ENCODE measurements at regions not wholly inside any gene's neighbourhood (a gene's known extent, or its start where the extent isn't known, plus 50 kb on each side); places are given as distances from the start of the nearest gene placed in this dataset.
"Not testable (repeated sequence)": the region's sequence is repeated elsewhere in the genome, so short reads cannot be mapped to it uniquely, and the experiment has no call there.

- H3K36me3 Mint-ChIP-seq (ENCODE audit: insufficient read depth): no peaks in the 10 kb centered on the region
- H3K4me1 Mint-ChIP-seq: peaks cover 14% of the 10 kb centered on the region
- H3K27ac Mint-ChIP-seq (ENCODE audit: low read depth): no peak overlapping the region
- DNase-seq (ENCODE audit: low spot score in 2 of 2) (no peak), ATAC-seq (replicated peaks; ENCODE audit: extremely low read depth, poor library complexity, severe bottlenecking) (no peak)
- H3K4me3 Mint-ChIP-seq: no peak overlapping the region
- H3K9me3 Mint-ChIP-seq: peaks cover 20% of the 10 kb centered on the region
- H3K27me3 Mint-ChIP-seq: no peaks in the 10 kb centered on the region
Observed at GRCh38 chr3:104281713-104282112, 1085.0 kb upstream of the ALCAM start.

- no peaks in the 10 kb centered on the region for H3K27me3 Mint-ChIP-seq
- no peak overlapping the region for H3K4me3 Mint-ChIP-seq
- peaks cover 15% of the 10 kb centered on the region for H3K9me3 Mint-ChIP-seq
- DNase-seq (ENCODE audit: low spot score in 2 of 2): no peak
- peaks cover 3% of the 10 kb centered on the region for H3K4me1 Mint-ChIP-seq
- no peak for ATAC-seq (replicated peaks; ENCODE audit: extremely low read depth, poor library complexity, severe bottlenecking)
- H3K36me3 Mint-ChIP-seq (ENCODE audit: insufficient read depth): no peaks in the 10 kb centered on the region
- H3K27ac Mint-ChIP-seq (ENCODE audit: low read depth): no peak overlapping the region
Observed at GRCh38 chr3:104286645-104287044, 1080.1 kb upstream of the ALCAM start.

- Mint-ChIP-seq H3K4me3 (peak overlapping the region; percentile 55), H3K27ac (ENCODE audit: low read depth) (peak overlapping the region; percentile 82), H3K36me3 (ENCODE audit: insufficient read depth) (peaks cover 2% of the 10 kb centered on the region), H3K9me3 (no peaks in the 10 kb centered on the region), H3K27me3 (no peaks in the 10 kb centered on the region), H3K4me1 (peaks cover 15% of the 10 kb centered on the region)
- ATAC-seq (replicated peaks; ENCODE audit: extremely low read depth, poor library complexity, severe bottlenecking) (no peak), DNase-seq (ENCODE audit: low spot score in 2 of 2) (no peak)
Observed at GRCh38 chr3:104291437-104291851, 1075.3 kb upstream of the ALCAM start.

GRCh38 chr3:104291878-104292277 lies 1074.8 kb upstream of the ALCAM start:
- Mint-ChIP-seq H3K9me3 (no peaks in the 10 kb centered on the region), H3K27ac (ENCODE audit: low read depth) (peak overlapping the region; percentile 82), H3K4me1 (peaks cover 15% of the 10 kb centered on the region), H3K27me3 (no peaks in the 10 kb centered on the region), H3K36me3 (ENCODE audit: insufficient read depth) (peaks cover 2% of the 10 kb centered on the region), H3K4me3 (peak overlapping the region; percentile 55)
- DNase-seq (ENCODE audit: low spot score in 2 of 2) (no peak), ATAC-seq (replicated peaks; ENCODE audit: extremely low read depth, poor library complexity, severe bottlenecking) (no peak)

- no peak overlapping the region for H3K27ac Mint-ChIP-seq (ENCODE audit: low read depth)
- no peak for DNase-seq (ENCODE audit: low spot score in 2 of 2)
- H3K4me1 Mint-ChIP-seq: peaks cover 2% of the 10 kb centered on the region
- H3K27me3 Mint-ChIP-seq: no peaks in the 10 kb centered on the region
- no peak for ATAC-seq (replicated peaks; ENCODE audit: extremely low read depth, poor library complexity, severe bottlenecking)
- H3K36me3 Mint-ChIP-seq (ENCODE audit: insufficient read depth): peaks cover 2% of the 10 kb centered on the region
- H3K9me3 Mint-ChIP-seq: no peaks in the 10 kb centered on the region
- no peak overlapping the region for H3K4me3 Mint-ChIP-seq
Observed at GRCh38 chr3:104297617-104298016, 1069.1 kb upstream of the ALCAM start.

- ATAC-seq (replicated peaks; ENCODE audit: extremely low read depth, poor library complexity, severe bottlenecking): no peak
- Mint-ChIP-seq H3K36me3 (ENCODE audit: insufficient read depth) (peaks cover 2% of the 10 kb centered on the region), H3K4me3 (no peak overlapping the region), H3K4me1 (no peaks in the 10 kb centered on the region), H3K27ac (ENCODE audit: low read depth) (no peak overlapping the region), H3K27me3 (no peaks in the 10 kb centered on the region), H3K9me3 (no peaks in the 10 kb centered on the region)
- no peak for DNase-seq (ENCODE audit: low spot score in 2 of 2)
Observed at GRCh38 chr3:104298662-104299061, 1068.0 kb upstream of the ALCAM start.

GRCh38 chr3:104316118-104316517 lies 1050.6 kb upstream of the ALCAM start:
- DNase-seq (ENCODE audit: low spot score in 2 of 2) (no peak), ATAC-seq (replicated peaks; ENCODE audit: extremely low read depth, poor library complexity, severe bottlenecking) (no peak)
- H3K4me1 Mint-ChIP-seq: no peaks in the 10 kb centered on the region
- H3K27me3 Mint-ChIP-seq: no peaks in the 10 kb centered on the region
- peaks cover 1% of the 10 kb centered on the region for H3K36me3 Mint-ChIP-seq (ENCODE audit: insufficient read depth)
- H3K9me3 Mint-ChIP-seq: peaks cover 8% of the 10 kb centered on the region
- H3K27ac Mint-ChIP-seq (ENCODE audit: low read depth): no peak overlapping the region
- no peak overlapping the region for H3K4me3 Mint-ChIP-seq

GRCh38 chr3:104323226-104323625 lies 1043.5 kb upstream of the ALCAM start:
- ATAC-seq (replicated peaks; ENCODE audit: extremely low read depth, poor library complexity, severe bottlenecking) (no peak), DNase-seq (ENCODE audit: low spot score in 2 of 2) (no peak)
- no peak overlapping the region for H3K4me3 Mint-ChIP-seq
- H3K9me3 Mint-ChIP-seq: peaks cover 16% of the 10 kb centered on the region
- H3K27ac Mint-ChIP-seq (ENCODE audit: low read depth): no peak overlapping the region
- no peaks in the 10 kb centered on the region for H3K4me1 Mint-ChIP-seq
- H3K27me3 Mint-ChIP-seq: no peaks in the 10 kb centered on the region
- peaks cover 1% of the 10 kb centered on the region for H3K36me3 Mint-ChIP-seq (ENCODE audit: insufficient read depth)

- DNase-seq (ENCODE audit: low spot score in 2 of 2) (no peak), ATAC-seq (replicated peaks; ENCODE audit: extremely low read depth, poor library complexity, severe bottlenecking) (no peak)
- no peaks in the 10 kb centered on the region for H3K36me3 Mint-ChIP-seq (ENCODE audit: insufficient read depth)
- no peak overlapping the region for H3K4me3 Mint-ChIP-seq
- H3K4me1 Mint-ChIP-seq: no peaks in the 10 kb centered on the region
- no peaks in the 10 kb centered on the region for H3K27me3 Mint-ChIP-seq
- H3K27ac Mint-ChIP-seq (ENCODE audit: low read depth): no peak overlapping the region
- no peaks in the 10 kb centered on the region for H3K9me3 Mint-ChIP-seq
Observed at GRCh38 chr3:104347291-104347690, 1019.4 kb upstream of the ALCAM start.

GRCh38 chr3:104349836-104350235 lies 1016.9 kb upstream of the ALCAM start:
- Mint-ChIP-seq H3K4me3 (no peak overlapping the region), H3K27me3 (no peaks in the 10 kb centered on the region), H3K9me3 (no peaks in the 10 kb centered on the region), H3K4me1 (no peaks in the 10 kb centered on the region), H3K27ac (ENCODE audit: low read depth) (no peak overlapping the region), H3K36me3 (ENCODE audit: insufficient read depth) (no peaks in the 10 kb centered on the region)
- no peak for ATAC-seq (replicated peaks; ENCODE audit: extremely low read depth, poor library complexity, severe bottlenecking)
- DNase-seq (ENCODE audit: low spot score in 2 of 2): no peak

GRCh38 chr3:104353951-104354350 lies 1012.8 kb upstream of the ALCAM start:
- Mint-ChIP-seq H3K27me3 (no peaks in the 10 kb centered on the region), H3K4me3 (no peak overlapping the region), H3K4me1 (no peaks in the 10 kb centered on the region), H3K9me3 (no peaks in the 10 kb centered on the region), H3K36me3 (ENCODE audit: insufficient read depth) (no peaks in the 10 kb centered on the region), H3K27ac (ENCODE audit: low read depth) (no peak overlapping the region)
- no peak for DNase-seq (ENCODE audit: low spot score in 2 of 2)
- ATAC-seq (replicated peaks; ENCODE audit: extremely low read depth, poor library complexity, severe bottlenecking): no peak

GRCh38 chr3:104359546-104359945 lies 1007.2 kb upstream of the ALCAM start:
- Mint-ChIP-seq H3K4me3 (no peak overlapping the region), H3K4me1 (no peaks in the 10 kb centered on the region), H3K36me3 (ENCODE audit: insufficient read depth) (peaks cover 2% of the 10 kb centered on the region), H3K27me3 (no peaks in the 10 kb centered on the region), H3K9me3 (peaks cover 6% of the 10 kb centered on the region), H3K27ac (ENCODE audit: low read depth) (no peak overlapping the region)
- ATAC-seq (replicated peaks; ENCODE audit: extremely low read depth, poor library complexity, severe bottlenecking) (no peak), DNase-seq (ENCODE audit: low spot score in 2 of 2) (no peak)

- no peak overlapping the region for H3K27ac Mint-ChIP-seq (ENCODE audit: low read depth)
- H3K4me3 Mint-ChIP-seq: no peak overlapping the region
- peaks cover 6% of the 10 kb centered on the region for H3K9me3 Mint-ChIP-seq
- H3K36me3 Mint-ChIP-seq (ENCODE audit: insufficient read depth): peaks cover 2% of the 10 kb centered on the region
- no peaks in the 10 kb centered on the region for H3K27me3 Mint-ChIP-seq
- DNase-seq (ENCODE audit: low spot score in 2 of 2): no peak
- no peak for ATAC-seq (replicated peaks; ENCODE audit: extremely low read depth, poor library complexity, severe bottlenecking)
- H3K4me1 Mint-ChIP-seq: no peaks in the 10 kb centered on the region
Observed at GRCh38 chr3:104360038-104360437, 1006.7 kb upstream of the ALCAM start.

GRCh38 chr3:104361748-104362147 lies 1005.0 kb upstream of the ALCAM start:
- H3K4me1 Mint-ChIP-seq: not testable (repeated sequence)

More at GRCh38 chr3:104361748-104362147, 1005.0 kb upstream of the ALCAM start:
- H3K36me3 Mint-ChIP-seq (ENCODE audit: insufficient read depth); DNase-seq (ENCODE audit: low spot score in 2 of 2); H3K27ac Mint-ChIP-seq (ENCODE audit: low read depth); ATAC-seq (replicated peaks; ENCODE audit: extremely low read depth, poor library complexity, severe bottlenecking); H3K4me3 Mint-ChIP-seq; H3K9me3 Mint-ChIP-seq; H3K27me3 Mint-ChIP-seq: not testable (repeated sequence)
